GM12891 (cell line): ENCODE measurements at regions not wholly inside any gene's neighbourhood (a gene's known extent, or its start where the extent isn't known, plus 50 kb on each side); places are given as distances from the start of the nearest gene placed in this dataset.

Experiments used
- POLR2A ChIP-seq: IDR thresholded peaks from 2 replicates; pipeline ENCODE4 v1.6.1; 2011; ENCODE audit warnings: low read depth, low read length, control low read depth
- POLR2AphosphoS5 ChIP-seq: IDR thresholded peaks from 2 replicates; pipeline ENCODE4 v1.6.1; 2011; ENCODE audit warnings: low read depth, low read length, control low read depth

GRCh38 chr11:106288822-106289387 lies 211.4 kb downstream of the AASDHPPT start:
- TF ChIP-seq POLR2AphosphoS5: no peak
- no peak for TF ChIP-seq POLR2A
